Mesenteric fat pad (tissue), 1 donor: ENCODE measurements at regions not wholly inside any gene's neighbourhood (a gene's known extent, or its start where the extent isn't known, plus 50 kb on each side); places are given as distances from the start of the nearest gene placed in this dataset.

Experiments used
- DNase-seq: peaks from one replicate; pipeline ENCODE4 v3.0.0-alpha.2; 2020; ENCODE audit warnings: low spot score
- donor health status: DM: yes; HTN: yes; CAD: no.

- DNase-seq: peak; percentile 55
Observed at GRCh38 chr1:30260318-30260717, 463.1 kb downstream of the MATN1 start.

DNA sequence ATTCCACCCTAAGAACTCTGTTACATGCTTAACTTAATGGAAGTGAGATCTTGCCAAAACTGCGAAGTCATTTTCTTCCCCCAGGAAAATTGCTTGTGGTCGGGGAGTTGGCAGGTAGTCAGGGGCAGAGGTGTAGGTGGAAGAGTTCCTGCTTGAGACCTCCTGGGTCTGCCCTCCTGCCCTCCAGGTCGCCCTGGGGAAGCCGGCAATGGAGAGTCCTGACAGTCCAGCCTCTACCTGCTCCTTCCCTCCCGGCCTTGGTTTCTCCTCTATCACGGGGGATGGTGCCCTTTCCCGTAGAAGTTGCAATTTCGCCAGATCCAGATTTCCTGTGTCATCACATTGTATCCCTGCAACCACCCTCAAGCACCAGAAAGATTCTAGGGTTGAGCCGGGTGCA, 463.8 kb downstream of the MATN1 start:
- peak; percentile 57 for DNase-seq

DNA sequence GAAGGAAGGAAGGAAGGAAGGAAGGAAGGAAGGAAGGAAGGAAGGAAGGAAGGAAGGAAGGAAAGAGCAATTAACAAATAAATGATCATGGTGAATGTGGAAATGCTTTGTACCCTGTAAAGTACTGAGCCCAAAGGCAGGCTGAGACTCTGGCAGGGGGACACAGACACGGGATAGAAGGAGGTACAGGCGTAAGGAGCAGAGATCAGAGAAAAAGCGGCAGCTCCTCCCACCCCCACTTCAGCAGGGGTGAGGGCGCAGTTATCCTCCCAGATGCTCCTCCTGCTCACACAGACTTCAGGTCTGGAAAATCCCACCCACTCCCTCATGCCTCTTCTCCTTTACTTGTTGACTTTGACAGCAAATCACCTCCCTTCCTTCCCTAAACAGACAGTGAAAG, 464.5 kb downstream of the MATN1 start:
- DNase-seq: peak; percentile 35

DNA sequence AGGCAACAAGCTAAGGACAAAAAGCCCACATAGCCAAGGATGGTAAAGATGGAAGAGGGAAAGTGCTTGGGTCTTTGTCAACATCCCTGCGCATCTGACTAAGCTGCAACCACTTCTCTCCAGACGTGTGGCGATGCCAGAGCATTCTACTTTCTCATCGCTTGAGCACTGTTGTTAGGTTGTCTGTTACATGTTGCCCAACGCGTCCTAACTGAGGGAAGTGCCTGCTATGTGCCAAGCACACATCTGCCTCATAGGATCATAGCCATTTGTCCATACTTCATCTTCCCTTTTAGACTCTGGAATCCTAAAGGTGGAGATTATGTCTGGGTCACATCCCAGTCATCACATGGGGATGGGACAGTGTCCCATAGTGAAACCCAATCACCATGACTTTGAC, 464.9 kb downstream of the MATN1 start:
- DNase-seq: peak; percentile 12

DNA sequence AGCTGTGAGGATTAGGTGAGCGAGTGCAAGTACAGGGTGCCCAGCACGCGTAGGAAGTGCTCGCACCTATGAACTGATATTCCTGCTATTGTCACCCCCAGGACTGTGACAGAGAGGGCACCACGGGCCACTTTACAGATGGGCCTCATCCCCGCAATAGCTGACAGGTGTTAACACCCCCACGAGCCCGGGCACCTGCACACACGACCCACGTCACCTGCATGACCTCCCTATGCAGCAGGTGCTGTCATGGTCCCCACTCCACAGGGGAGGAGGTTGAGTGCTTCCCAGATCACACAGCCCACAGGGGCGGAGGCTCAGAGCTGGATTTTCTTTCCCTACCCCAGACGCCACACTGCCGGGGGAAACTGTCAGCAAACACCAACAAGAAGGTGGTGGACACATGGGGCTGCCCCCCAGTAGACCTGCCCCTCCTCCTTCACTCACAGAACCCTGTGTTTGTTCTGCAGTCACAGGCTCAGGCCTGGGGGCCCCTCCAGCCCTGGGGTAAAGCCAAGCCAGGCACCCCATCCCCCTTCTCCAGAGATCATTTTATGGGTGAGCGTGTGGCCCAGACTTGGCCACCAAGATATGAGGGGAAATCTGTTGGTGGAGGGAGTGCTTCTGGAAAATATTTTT, 465.5 kb downstream of the MATN1 start:
- peak; percentile 51 for DNase-seq

- peak; percentile 84 for DNase-seq
Observed at GRCh38 chr1:30257322-30257721, 466.1 kb downstream of the MATN1 start.

DNA sequence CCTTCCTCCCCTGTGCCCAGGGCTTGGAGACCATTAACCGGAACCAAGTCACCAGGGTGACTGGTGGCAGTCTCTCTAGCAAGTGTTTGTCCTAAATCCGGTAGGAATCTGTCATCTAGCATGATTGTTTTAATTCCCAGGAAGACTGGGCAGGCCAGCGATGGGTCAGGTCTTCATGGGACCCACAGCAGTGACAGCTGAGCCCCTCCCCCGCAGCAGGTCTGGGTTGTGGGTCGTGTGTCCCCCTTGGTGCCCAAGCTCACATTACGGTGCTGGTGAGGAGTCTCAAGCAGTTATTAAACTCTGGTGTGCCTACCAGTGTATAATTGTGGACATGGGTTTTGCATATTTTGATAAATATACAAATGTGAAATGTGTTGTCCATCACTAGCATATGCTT, 466.5 kb downstream of the MATN1 start:
- peak; percentile 65 for DNase-seq

DNA sequence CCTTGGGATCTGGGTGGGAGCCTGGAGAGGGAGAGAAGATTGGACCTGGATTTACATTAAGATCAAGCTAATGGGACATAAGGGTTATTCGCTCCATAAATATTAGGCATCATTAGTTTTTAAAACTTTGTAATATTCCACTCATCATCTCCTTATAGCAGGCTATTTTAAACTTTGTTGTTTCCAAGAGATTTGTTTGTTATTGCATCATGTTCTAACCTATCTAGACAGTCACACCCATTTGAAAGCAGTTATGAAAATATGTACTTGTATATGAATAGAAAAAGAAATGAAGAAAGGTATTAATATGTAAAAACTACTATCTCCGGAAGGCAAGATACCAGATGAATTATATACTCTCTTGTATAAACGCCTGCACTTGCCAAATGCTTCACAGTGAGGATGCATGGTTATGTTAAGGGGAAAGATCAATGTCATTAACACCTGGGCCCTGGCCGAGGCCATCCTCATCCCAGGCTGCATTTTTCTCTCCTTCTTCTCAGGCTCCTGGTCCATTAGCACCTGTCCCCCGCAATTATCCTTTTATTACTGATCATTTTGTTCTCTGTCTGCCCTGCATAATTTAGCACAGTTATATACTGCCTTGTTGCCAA, 468.2 kb downstream of the MATN1 start:
- DNase-seq: no peak

DNA sequence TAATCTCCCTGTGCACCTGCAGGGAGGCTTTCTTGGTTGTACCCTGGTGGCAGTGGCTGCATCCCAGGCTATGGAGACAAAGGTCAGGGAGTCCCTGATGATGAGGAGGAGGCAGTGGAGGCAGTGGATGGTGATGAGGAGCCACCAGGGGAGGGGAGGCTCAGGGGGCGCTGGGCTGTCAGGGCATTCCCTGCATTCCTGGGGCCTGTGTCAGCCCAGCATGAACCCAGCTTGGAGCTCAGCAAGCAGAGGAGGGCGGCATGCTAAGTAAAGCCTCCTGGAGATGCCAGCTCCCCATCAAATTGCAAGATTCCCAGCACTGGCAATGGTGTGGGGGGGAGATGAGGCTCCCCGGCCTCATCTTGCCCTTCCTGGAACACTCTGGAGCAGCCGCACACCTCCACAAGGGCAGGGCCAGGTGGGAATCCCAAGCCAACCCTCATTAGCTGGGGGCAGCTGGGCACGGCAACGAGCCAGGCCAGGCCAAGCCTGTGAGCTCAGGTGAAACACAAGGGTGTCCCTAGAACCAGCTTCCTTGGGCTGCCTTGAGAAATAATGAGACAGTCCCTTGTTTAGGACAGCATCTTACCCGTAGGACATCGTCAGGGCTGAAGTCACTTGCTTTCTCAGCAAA, 469.5 kb downstream of the MATN1 start:
- DNase-seq: no peak

DNA sequence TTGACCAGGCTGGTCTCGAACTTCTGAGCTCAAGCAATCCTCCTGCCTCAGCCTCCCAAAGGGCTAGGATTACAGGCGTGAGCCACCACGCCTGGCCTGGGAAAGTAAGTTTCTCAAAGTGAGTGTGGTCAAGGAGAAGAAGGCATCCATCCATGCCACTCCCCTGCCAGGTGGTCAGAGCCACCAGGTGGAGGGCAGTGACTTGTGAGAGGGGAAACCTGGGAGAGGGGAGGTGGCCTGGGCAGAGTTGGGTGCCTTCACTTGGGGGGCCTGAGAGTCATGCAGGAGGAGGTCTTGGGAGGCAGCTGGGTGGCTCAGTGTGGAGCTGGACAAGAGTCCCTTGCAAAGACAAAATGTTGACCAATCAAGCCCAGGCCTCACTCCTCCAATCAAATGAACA, 470.0 kb downstream of the MATN1 start:
- DNase-seq: no peak

- no peak for DNase-seq
Observed at GRCh38 chr1:30250984-30251850, 472.2 kb downstream of the MATN1 start.

GRCh38 chr1:30250338-30250983, 472.9 kb downstream of the MATN1 start:
- no peak for DNase-seq

GRCh38 chr1:30249446-30250337, 473.7 kb downstream of the MATN1 start:
- DNase-seq: no peak

GRCh38 chr1:30248774-30249173, 474.6 kb downstream of the MATN1 start:
- DNase-seq: no peak

DNA sequence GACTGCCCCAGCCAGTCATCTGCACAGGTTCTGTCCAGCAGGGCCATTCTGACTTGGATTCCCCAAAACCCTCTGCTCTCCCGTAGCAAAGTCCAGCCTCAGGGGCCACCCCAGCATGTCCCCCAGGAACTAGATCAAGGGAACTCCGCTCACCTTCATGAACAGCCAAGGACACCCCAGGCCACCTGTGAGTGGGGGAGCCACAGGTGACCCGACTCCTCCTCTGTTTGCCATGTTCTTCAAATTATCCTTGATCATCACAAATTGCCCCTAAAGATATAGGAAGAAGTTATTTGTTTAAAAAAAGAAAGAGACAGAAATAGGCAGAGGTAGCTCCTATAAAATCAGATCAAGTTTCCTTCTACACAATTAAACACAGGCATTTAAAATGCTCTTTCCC, 475.0 kb downstream of the MATN1 start:
- no peak for DNase-seq

DNA sequence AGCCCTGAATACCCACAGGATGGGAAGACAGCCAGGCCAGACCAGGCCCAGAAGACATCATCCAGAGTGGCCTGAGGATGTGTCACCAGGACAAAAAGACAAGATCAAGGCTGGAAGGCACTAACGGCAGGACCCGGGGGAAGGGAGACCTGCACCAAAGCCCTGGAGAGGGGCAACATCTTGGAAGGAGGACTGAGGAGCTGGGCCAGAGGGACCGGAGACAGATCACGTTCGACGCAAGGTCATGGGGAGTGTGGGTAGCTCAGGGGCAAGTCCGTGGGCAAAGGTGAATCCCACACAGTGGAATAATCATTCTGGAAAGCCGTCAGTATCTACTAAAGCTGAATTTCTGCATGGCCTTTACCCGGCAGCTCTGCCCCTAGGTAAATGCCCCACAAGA, 478.6 kb downstream of the MATN1 start:
- DNase-seq: no peak

DNA sequence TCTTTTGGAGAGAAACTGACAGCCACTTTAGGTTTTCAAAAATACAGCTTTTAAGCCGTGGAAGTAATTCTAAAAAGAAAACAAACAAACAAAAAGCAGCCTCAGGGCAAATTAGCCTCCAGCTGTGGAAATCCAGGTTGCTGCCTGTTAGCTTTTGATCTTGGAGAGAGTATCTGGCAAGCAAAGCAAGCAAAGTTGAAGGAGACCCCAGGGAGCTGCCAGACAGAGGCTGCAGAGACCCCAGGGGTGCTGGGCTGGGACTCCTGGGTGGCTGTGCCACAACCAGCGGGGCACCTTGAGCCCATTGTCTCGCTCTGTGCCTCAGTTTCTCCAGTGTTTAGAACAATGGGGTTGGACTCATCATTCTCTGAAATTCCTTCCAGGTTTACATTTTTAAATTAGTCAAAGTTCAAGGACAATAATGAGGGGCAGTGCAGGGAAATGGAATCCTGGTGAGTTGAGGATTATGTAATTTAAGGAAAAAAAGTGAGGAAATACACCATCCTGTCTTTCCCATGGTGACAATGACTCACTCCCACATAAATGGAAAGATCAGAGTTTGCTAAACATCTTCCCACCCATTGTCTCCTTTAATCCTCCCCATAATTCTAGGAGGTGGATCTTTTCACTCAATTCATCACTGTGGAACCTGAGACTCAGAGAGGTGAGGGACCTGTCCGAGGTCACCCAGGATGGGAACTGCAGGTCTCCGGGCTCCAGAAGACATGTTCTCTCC, 480.5 kb downstream of the MATN1 start:
- DNase-seq: peak; percentile 37

- DNase-seq: no peak
Observed at GRCh38 chr1:30242168-30242567, 481.2 kb downstream of the MATN1 start.

- DNase-seq: peak; percentile 43
Observed at GRCh38 chr1:30241681-30242080, 481.7 kb downstream of the MATN1 start.

- DNase-seq: peak; percentile 49
Observed at GRCh38 chr1:30234091-30234490, 489.3 kb downstream of the MATN1 start.
